SH-SY5Y (cell line): ENCODE measurements at regions not wholly inside any gene's neighbourhood (a gene's known extent, or its start where the extent isn't known, plus 50 kb on each side); places are given as distances from the start of the nearest gene placed in this dataset.

Experiments
- GATA2 ChIP-seq: IDR thresholded peaks from 2 replicates; pipeline ENCODE4 v1.6.1; 2011; ENCODE audit warnings: mild to moderate bottlenecking, low read depth, low read length
- GATA3 ChIP-seq: IDR thresholded peaks from 2 replicates; pipeline ENCODE4 v1.6.1; 2011; ENCODE audit warnings: low read depth, mild to moderate bottlenecking, low read length, moderate library complexity

- TF ChIP-seq GATA3 (no peak), GATA2 (no peak)
Measured at GRCh38 chr10:31125789-31126188, 94.1 kb upstream of the ZNF438 start.
